Esophagus muscularis mucosa (tissue), 4 donors: ENCODE measurements at regions not wholly inside any gene's neighbourhood (a gene's known extent, or its start where the extent isn't known, plus 50 kb on each side); places are given as distances from the start of the nearest gene placed in this dataset.

ENCODE experiments used
- DNase-seq: peaks from one replicate; pipeline ENCODE4 v3.0.0-alpha.2; 2017; ENCODE audit errors: extremely low spot score
- H3K27ac ChIP-seq, 4 donors: fragments of 200-600 bp; sonication (generic); replicated peaks in 1 of 4; 1 replicate in 3 of 4; 2 replicates in 1 of 4; pipeline ENCODE4 v1.5.1; 2016 to 2019; ENCODE audit warnings: mild to moderate bottlenecking in 1 of 4
- H3K27me3 ChIP-seq, 4 donors: fragments of 200-600 bp; sonication (generic); one replicate each; pipeline versions ENCODE4 v1.5.1 to v1.6.0; 2016 to 2019
- H3K36me3 ChIP-seq, 4 donors: fragments of 200-600 bp; sonication (generic); one replicate each; pipeline ENCODE4 v1.5.1; 2016 to 2019
- H3K4me1 ChIP-seq, 4 donors: fragments of 200-600 bp; sonication (generic); one replicate each; pipeline ENCODE4 v1.5.1; 2016 to 2019
- H3K4me3 ChIP-seq, 4 donors: fragments of 200-600 bp; sonication (generic); 1 replicate in 2 of 4; 2 replicates in 2 of 4; pipeline ENCODE4 v1.5.1; 2016 to 2019; ENCODE audit warnings: mild to moderate bottlenecking in 4 of 4, moderate library complexity in 1 of 4
- H3K9me3 ChIP-seq, 4 donors: fragments of 200-600 bp; sonication (generic); 1 replicate in 3 of 4; 2 replicates in 1 of 4; pipeline ENCODE4 v1.5.1; 2016 to 2019
- EP300 ChIP-seq: sonication (generic); formaldehyde crosslinking; IDR thresholded peaks from one replicate; pipeline ENCODE4 v1.6.1; 2017; ENCODE audit warnings: antibody characterized with exemption
- POLR2A ChIP-seq: fragments of 450-650 bp; IDR thresholded peaks from one replicate; pipeline ENCODE4 v1.6.1; 2017; ENCODE audit warnings: antibody characterized with exemption, moderate library complexity, mild to moderate bottlenecking, low read depth
- POLR2AphosphoS5 ChIP-seq, 2 donors: sonication (generic); formaldehyde crosslinking; IDR thresholded peaks; one replicate each; pipeline ENCODE4 v1.6.1; 2017; ENCODE audit warnings: antibody characterized with exemption in 2 of 2
- WGBS: methylation state at CpG from one replicate; pipeline ENCODE4 v1.1.5; 2018; 5-methylcytosine and 5-hydroxymethylcytosine counted together
- intact Hi-C: fragments of 100-400 bp; cut with DNase I; formaldehyde crosslinking; loops from one replicate; pipeline ENCODE4 v1.15.1; 2023
- TF ChIP-seq, protein P1 (sequence below), 3 experiments: fragments of 200-600 bp in 2 of 3; fragments of 450-650 bp in 1 of 3; sonication (generic) in 2 of 3; IDR thresholded peaks; one replicate each; pipeline ENCODE4 v1.5.1; 2017 to 2019; ENCODE audit warnings: antibody characterized with exemption in 3 of 3, mild to moderate bottlenecking in 2 of 3, moderate library complexity in 1 of 3

DNA sequence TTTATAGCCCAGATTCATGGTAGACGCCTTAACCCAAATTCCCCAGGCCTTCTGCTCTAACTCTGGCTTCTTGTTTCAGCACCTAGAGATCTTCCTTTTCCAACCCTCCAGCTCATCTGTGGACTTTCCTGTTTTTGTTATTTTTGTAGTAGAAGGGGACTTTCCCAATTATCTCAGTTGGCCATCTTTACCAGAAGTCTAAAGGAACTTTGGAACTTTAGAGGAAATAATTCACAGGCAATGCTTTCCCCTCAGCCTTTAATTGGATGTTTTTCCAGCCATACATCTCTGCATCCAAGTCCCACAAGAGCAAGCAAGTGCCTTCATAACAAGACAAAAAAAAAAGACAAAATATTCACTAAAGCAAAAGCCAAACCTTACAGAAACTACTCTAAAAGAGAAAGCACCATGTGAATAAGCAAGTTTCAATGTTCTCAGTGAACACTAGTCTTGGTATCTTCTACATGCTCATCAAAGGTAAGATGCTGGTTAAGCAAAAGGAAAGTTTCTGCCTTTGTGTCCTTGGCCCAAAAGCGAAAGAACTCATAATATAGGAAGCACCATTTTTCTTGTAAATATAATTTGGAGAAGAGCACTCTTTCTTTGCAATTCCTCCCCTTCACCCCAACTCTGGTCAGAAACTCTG, 377.3 kb downstream of the SETD4 start:
- no peak for DNase-seq
- 95% methylated on average over 2 of the region's 2 CpGs for WGBS
- intact Hi-C loops: no loop called here

DNA sequence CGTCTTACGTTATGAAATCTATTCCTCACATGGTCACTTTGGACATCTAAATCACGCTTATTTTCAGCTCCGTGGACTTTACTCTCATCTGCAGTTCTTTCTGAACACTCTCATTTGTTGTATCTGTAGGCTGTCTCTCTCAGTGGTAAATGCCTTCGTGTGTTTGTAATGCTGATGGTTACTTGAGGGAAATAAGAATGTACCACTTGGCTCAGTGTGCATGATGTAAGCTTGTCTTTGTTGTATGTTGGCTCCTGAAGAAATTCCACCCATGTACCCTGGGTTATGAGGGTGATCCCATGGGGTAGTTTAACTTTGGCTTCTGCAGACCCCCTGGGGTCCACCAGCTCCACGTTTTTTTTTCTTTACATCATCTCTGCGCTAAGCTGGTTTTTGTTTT, 378.4 kb downstream of the SETD4 start:
- Histone ChIP-seq H3K9me3 (no peaks in the 10 kb centered on the region), H3K27me3 (no peaks in the 10 kb centered on the region), H3K4me1 (no peaks in the 10 kb centered on the region), H3K27ac (no peak overlapping the region), H3K36me3 (no peaks in the 10 kb centered on the region), H3K4me3 (no peak overlapping the region)
- WGBS: 80% methylated on average over 7 of the region's 7 CpGs
- intact Hi-C loops: no loop called here
- no peak for DNase-seq
- TF ChIP-seq EP300 (no peak), POLR2A (no peak), POLR2AphosphoS5 (IDR thresholded peaks at IDR 0.05) (no peak)
- TF ChIP-seq, protein P1, sequence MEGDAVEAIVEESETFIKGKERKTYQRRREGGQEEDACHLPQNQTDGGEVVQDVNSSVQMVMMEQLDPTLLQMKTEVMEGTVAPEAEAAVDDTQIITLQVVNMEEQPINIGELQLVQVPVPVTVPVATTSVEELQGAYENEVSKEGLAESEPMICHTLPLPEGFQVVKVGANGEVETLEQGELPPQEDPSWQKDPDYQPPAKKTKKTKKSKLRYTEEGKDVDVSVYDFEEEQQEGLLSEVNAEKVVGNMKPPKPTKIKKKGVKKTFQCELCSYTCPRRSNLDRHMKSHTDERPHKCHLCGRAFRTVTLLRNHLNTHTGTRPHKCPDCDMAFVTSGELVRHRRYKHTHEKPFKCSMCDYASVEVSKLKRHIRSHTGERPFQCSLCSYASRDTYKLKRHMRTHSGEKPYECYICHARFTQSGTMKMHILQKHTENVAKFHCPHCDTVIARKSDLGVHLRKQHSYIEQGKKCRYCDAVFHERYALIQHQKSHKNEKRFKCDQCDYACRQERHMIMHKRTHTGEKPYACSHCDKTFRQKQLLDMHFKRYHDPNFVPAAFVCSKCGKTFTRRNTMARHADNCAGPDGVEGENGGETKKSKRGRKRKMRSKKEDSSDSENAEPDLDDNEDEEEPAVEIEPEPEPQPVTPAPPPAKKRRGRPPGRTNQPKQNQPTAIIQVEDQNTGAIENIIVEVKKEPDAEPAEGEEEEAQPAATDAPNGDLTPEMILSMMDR (IDR thresholded peaks at IDR 0.05): no peak

More for the DNA sequence above, 377.3 kb downstream of the SETD4 start:
- Histone ChIP-seq H3K27me3 (peaks cover 0 to 3% (median 0%) of the 10 kb centered on the region in 4 donors), H3K4me3 (no peak overlapping the region), H3K4me1 (no peaks in the 10 kb centered on the region), H3K9me3 (no peaks in the 10 kb centered on the region), H3K27ac (no peak overlapping the region), H3K36me3 (no peaks in the 10 kb centered on the region)
- TF ChIP-seq POLR2A (no peak), EP300 (no peak), POLR2AphosphoS5 (IDR thresholded peaks at IDR 0.05) (no peak)
- TF ChIP-seq, protein P1 (IDR thresholded peaks at IDR 0.05): no peak

DNA sequence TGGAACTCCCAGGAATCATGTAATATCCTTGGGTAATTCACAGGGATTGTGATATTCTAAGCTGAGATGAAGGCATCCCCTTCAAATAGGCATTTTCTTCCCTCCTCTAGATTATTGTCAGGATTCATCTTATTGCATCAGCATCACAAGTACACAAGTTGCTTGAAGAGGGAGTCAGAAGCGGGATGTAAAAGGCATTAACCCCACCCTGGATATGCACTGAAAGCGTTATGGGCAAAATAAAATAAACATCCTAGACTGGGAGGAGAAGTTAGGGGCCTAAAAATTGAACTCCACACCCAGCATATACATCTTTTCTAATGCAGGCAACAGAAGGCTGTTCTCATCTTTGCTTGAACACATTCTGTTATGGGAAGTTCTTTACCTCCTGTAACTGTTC, 381.2 kb downstream of the SETD4 start:
- Histone ChIP-seq H3K27me3 (peaks cover 0 to 11% (median 0%) of the 10 kb centered on the region in 4 donors), H3K36me3 (no peaks in the 10 kb centered on the region), H3K27ac (no peak overlapping the region), H3K4me1 (no peaks in the 10 kb centered on the region), H3K4me3 (no peak overlapping the region), H3K9me3 (no peaks in the 10 kb centered on the region)
- 85% methylated on average over 2 of the region's 2 CpGs for WGBS
- TF ChIP-seq, protein P1 (IDR thresholded peaks at IDR 0.05): no peak
- no peak for TF ChIP-seq POLR2A
- intact Hi-C loops: no loop called here
- DNase-seq: no peak

DNA sequence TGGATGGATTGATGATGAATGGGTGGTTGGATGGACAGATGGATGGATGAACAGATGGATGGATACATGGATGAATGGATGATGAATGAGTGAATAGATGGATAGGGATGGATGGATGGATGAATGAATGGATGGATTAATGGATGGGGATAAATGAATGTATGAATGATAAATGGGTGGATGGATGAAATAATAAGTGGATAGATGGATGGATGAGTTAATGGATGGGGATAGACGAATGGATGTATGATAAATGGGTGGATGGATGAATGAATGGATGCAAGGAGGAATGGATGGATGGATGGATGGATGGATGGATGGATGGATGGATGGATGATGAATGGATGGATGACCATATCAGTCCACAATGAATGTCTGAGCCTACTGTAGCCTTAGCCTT, 381.9 kb downstream of the SETD4 start:
- Histone ChIP-seq H3K4me1 (no peaks in the 10 kb centered on the region), H3K4me3 (no peak overlapping the region), H3K27ac (no peak overlapping the region), H3K27me3 (peaks cover 0 to 12% (median 0%) of the 10 kb centered on the region in 4 donors), H3K36me3 (no peaks in the 10 kb centered on the region), H3K9me3 (no peaks in the 10 kb centered on the region)
- no peak for TF ChIP-seq POLR2A
- no peak for TF ChIP-seq POLR2AphosphoS5 (IDR thresholded peaks at IDR 0.05)
- TF ChIP-seq, protein P1 (IDR thresholded peaks at IDR 0.05): no peak
- TF ChIP-seq EP300: no peak
- intact Hi-C loops: no loop called here
- no peak for DNase-seq
- 79% methylated on average over 1 of the region's 1 CpG for WGBS

DNA sequence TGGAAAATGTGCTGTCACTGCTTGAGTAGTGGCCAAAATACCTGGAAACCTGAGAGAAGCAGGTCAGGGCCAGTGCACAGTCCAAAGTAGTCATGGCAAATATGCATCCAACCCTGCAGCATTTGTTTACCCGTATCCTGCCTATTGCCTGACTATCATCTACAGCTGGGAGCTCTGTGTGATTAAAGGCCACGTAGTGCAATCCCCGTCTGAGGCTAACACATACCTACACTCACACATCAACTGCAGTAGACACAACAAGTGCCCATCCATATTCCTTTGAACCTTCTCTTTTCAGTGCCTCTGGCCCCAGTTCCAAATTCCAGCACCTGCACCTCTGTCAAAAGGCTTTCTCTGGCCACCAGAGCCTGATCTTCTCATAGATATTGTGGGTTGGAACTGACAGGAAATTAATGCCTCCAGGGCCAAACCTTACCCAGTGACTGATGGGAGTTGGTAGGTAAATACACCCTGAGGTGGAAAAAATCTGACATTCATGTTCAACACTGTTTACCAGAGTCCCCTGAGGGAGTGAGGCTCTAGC, 383.0 kb downstream of the SETD4 start:
- no peak for DNase-seq
- no peaks in the 10 kb centered on the region for H3K4me1 ChIP-seq
- H3K4me3 ChIP-seq: no peak overlapping the region
- no peaks in the 10 kb centered on the region for H3K36me3 ChIP-seq
- H3K27ac ChIP-seq: no peak overlapping the region
- TF ChIP-seq POLR2A (no peak), POLR2AphosphoS5 (IDR thresholded peaks at IDR 0.05) (no peak), EP300 (no peak)
- TF ChIP-seq, protein P1 (IDR thresholded peaks at IDR 0.05): no peak
- intact Hi-C loops: no loop called here
- peaks cover 0 to 13% (median 0%) of the 10 kb centered on the region in 4 donors for H3K27me3 ChIP-seq
- H3K9me3 ChIP-seq: no peaks in the 10 kb centered on the region
- 95% methylated on average over 3 of the region's 3 CpGs for WGBS
